ENCODE measurements at regions not wholly inside any gene's neighbourhood (a gene's known extent, or its start where the extent isn't known, plus 50 kb on each side); places are given as distances from the start of the nearest gene placed in this dataset.

GRCh38 chr4:156194896-156195295 is 241.2 kb upstream of the CTSO start:
- no peak overlapping the region for H3K4me3 ChIP-seq (ENCODE audit: low read depth, low read length)
- TF ChIP-seq CTCF (IDR thresholded peaks at IDR 0.05; ENCODE audit: low read depth, low read length, missing control alignments) = no peak
- in situ Hi-C loops (cut with HindIII; ENCODE audit: low sequenced_read_pairs) = no loop called here
- DNase-seq (ENCODE audit: low read depth) = no peak

GRCh38 chr4:156193800-156194199 is 240.1 kb upstream of the CTSO start:
- in situ Hi-C loops (cut with HindIII; ENCODE audit: low sequenced_read_pairs) = no loop called here
- H3K4me3 ChIP-seq (ENCODE audit: low read depth, low read length) = no peak overlapping the region
- no peak for DNase-seq (ENCODE audit: low read depth)
- TF ChIP-seq CTCF (IDR thresholded peaks at IDR 0.05; ENCODE audit: low read depth, low read length, missing control alignments) = no peak

- TF ChIP-seq CTCF (IDR thresholded peaks at IDR 0.05; ENCODE audit: low read depth, low read length, missing control alignments) = no peak
- in situ Hi-C loops (cut with HindIII; ENCODE audit: low sequenced_read_pairs) = no loop called here
- DNase-seq (ENCODE audit: low read depth) = no peak
- no peak overlapping the region for H3K4me3 ChIP-seq (ENCODE audit: low read depth, low read length)
These were observed 239.4 kb upstream of the CTSO start for GRCh38 chr4:156193106-156193505.

- no peak overlapping the region for H3K4me3 ChIP-seq (ENCODE audit: low read depth, low read length)
- TF ChIP-seq CTCF (IDR thresholded peaks at IDR 0.05; ENCODE audit: low read depth, low read length, missing control alignments) = no peak
- in situ Hi-C loops (cut with HindIII; ENCODE audit: low sequenced_read_pairs) = no loop called here
- no peak for DNase-seq (ENCODE audit: low read depth)
These were observed 238.4 kb upstream of the CTSO start for GRCh38 chr4:156192033-156192432.

GRCh38 chr4:156191044-156191781 is 237.5 kb upstream of the CTSO start:
- in situ Hi-C loops (cut with HindIII; ENCODE audit: low sequenced_read_pairs) = no loop called here
- no peak overlapping the region for H3K4me3 ChIP-seq (ENCODE audit: low read depth, low read length)
- no peak for DNase-seq (ENCODE audit: low read depth)
- TF ChIP-seq CTCF (IDR thresholded peaks at IDR 0.05; ENCODE audit: low read depth, low read length, missing control alignments) = no peak

GRCh38 chr4:156190615-156191014 is 236.9 kb upstream of the CTSO start:
- TF ChIP-seq CTCF (IDR thresholded peaks at IDR 0.05; ENCODE audit: low read depth, low read length, missing control alignments) = no peak
- in situ Hi-C loops (cut with HindIII; ENCODE audit: low sequenced_read_pairs) = no loop called here
- no peak overlapping the region for H3K4me3 ChIP-seq (ENCODE audit: low read depth, low read length)
- DNase-seq (ENCODE audit: low read depth) = peak; percentile 32

Measured in astrocyte of the cerebellum (primary cell).